ENCODE measurements at regions not wholly inside any gene's neighbourhood (a gene's known extent, or its start where the extent isn't known, plus 50 kb on each side); places are given as distances from the start of the nearest gene placed in this dataset.

DNA sequence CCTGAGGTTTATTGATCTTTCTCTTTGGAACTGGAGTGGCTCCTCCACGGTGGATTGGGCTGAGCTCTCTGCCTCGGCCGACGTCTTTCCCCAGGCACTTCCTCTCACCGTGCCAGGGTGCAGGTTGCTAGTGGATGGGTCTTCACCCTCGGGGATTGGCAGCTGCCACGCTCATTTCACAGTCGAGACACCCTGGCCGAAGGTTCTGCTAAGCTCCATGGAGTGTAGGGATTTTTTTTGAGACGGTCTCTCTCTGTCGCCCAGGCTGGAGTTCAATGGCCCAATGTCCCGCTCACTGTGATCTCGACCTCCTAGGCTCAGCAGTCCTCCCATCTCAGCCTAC is 280.8 kb downstream of the SEC14L1 start:
- Mint-ChIP-seq H3K9me3 (no peaks in the 10 kb centered on the region), H3K27me3 (no peaks in the 10 kb centered on the region), H3K4me3 (peak overlapping the region; percentile 81), H3K27ac (peak overlapping the region; percentile 93), H3K36me3 (no peaks in the 10 kb centered on the region), H3K4me1 (peaks cover 51% of the 10 kb centered on the region)

GRCh38 chr17:77422104-77422747 is 281.5 kb downstream of the SEC14L1 start:
- Mint-ChIP-seq H3K4me3 (peak overlapping the region; percentile 30), H3K27ac (no peak overlapping the region), H3K4me1 (peaks cover 57% of the 10 kb centered on the region), H3K27me3 (no peaks in the 10 kb centered on the region), H3K9me3 (no peaks in the 10 kb centered on the region), H3K36me3 (no peaks in the 10 kb centered on the region)

- no peaks in the 10 kb centered on the region for H3K9me3 Mint-ChIP-seq
- no peaks in the 10 kb centered on the region for H3K36me3 Mint-ChIP-seq
- peak overlapping the region; percentile 30 for H3K4me3 Mint-ChIP-seq
- H3K27ac Mint-ChIP-seq = peak overlapping the region; percentile 74
- H3K27me3 Mint-ChIP-seq = no peaks in the 10 kb centered on the region
- peaks cover 62% of the 10 kb centered on the region for H3K4me1 Mint-ChIP-seq
These were observed 282.0 kb downstream of the SEC14L1 start for GRCh38 chr17:77422748-77423113.

- Mint-ChIP-seq H3K9me3 (no peaks in the 10 kb centered on the region), H3K4me3 (no peak overlapping the region), H3K4me1 (peaks cover 73% of the 10 kb centered on the region), H3K36me3 (no peaks in the 10 kb centered on the region), H3K27ac (no peak overlapping the region), H3K27me3 (no peaks in the 10 kb centered on the region)
These were observed 283.1 kb downstream of the SEC14L1 start for GRCh38 chr17:77423589-77424451.

- no peaks in the 10 kb centered on the region for H3K36me3 Mint-ChIP-seq
- no peak overlapping the region for H3K27ac Mint-ChIP-seq
- no peak overlapping the region for H3K4me3 Mint-ChIP-seq
- no peaks in the 10 kb centered on the region for H3K27me3 Mint-ChIP-seq
- peaks cover 77% of the 10 kb centered on the region for H3K4me1 Mint-ChIP-seq
- H3K9me3 Mint-ChIP-seq = no peaks in the 10 kb centered on the region
These were observed 284.0 kb downstream of the SEC14L1 start for GRCh38 chr17:77424585-77425344.

- Mint-ChIP-seq H3K9me3 (no peaks in the 10 kb centered on the region), H3K4me1 (peaks cover 76% of the 10 kb centered on the region), H3K36me3 (no peaks in the 10 kb centered on the region), H3K27ac (no peak overlapping the region), H3K27me3 (no peaks in the 10 kb centered on the region), H3K4me3 (no peak overlapping the region)
These were observed 284.6 kb downstream of the SEC14L1 start for GRCh38 chr17:77425348-77425747.

GRCh38 chr17:77425791-77426641 is 285.2 kb downstream of the SEC14L1 start:
- H3K27me3 Mint-ChIP-seq = no peaks in the 10 kb centered on the region
- H3K4me3 Mint-ChIP-seq = no peak overlapping the region
- H3K9me3 Mint-ChIP-seq = no peaks in the 10 kb centered on the region
- no peak overlapping the region for H3K27ac Mint-ChIP-seq
- H3K36me3 Mint-ChIP-seq = no peaks in the 10 kb centered on the region
- H3K4me1 Mint-ChIP-seq = peaks cover 76% of the 10 kb centered on the region

DNA sequence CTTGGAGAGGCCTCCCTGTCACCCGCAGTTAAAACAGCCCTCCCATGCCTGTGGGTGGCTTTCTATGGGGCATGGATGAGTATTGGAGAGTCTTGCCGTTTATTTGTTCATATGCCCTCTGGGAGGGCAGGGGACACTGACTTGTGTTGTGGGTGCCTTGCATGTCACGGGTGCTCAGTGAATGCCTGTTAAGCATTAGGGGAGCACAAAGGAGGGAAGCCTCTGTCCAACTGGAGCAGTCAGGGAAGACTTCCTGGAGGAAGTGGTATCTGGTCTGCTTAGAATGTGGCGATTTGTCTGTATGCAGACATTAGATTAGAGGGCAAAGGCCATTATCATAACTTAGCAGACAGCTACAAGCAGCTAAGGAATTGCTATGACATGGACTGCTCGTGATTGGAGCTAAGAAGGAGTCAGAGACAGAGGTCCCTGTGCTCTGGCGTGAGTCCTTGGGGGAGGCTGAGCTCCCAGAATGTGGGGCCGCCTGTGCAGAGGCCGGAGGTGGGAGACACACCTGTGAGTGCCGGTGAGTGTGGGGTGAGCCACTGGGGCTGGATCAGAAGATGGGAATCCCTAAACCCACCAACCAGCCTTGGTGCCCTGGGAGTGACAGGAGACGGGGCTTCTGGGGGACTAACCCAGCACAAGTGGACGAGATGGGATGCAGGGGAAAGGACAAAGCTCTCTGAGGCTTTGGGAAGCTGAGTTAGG is 286.1 kb downstream of the SEC14L1 start:
- no peaks in the 10 kb centered on the region for H3K36me3 Mint-ChIP-seq
- no peak overlapping the region for H3K4me3 Mint-ChIP-seq
- no peaks in the 10 kb centered on the region for H3K9me3 Mint-ChIP-seq
- H3K27ac Mint-ChIP-seq = peak overlapping the region; percentile 86
- H3K27me3 Mint-ChIP-seq = no peaks in the 10 kb centered on the region
- peaks cover 76% of the 10 kb centered on the region for H3K4me1 Mint-ChIP-seq

- no peaks in the 10 kb centered on the region for H3K27me3 Mint-ChIP-seq
- no peaks in the 10 kb centered on the region for H3K9me3 Mint-ChIP-seq
- peaks cover 80% of the 10 kb centered on the region for H3K4me1 Mint-ChIP-seq
- peak overlapping the region; percentile 17 for H3K27ac Mint-ChIP-seq
- H3K36me3 Mint-ChIP-seq = no peaks in the 10 kb centered on the region
- no peak overlapping the region for H3K4me3 Mint-ChIP-seq
These were observed 286.7 kb downstream of the SEC14L1 start for GRCh38 chr17:77427391-77427991.

DNA sequence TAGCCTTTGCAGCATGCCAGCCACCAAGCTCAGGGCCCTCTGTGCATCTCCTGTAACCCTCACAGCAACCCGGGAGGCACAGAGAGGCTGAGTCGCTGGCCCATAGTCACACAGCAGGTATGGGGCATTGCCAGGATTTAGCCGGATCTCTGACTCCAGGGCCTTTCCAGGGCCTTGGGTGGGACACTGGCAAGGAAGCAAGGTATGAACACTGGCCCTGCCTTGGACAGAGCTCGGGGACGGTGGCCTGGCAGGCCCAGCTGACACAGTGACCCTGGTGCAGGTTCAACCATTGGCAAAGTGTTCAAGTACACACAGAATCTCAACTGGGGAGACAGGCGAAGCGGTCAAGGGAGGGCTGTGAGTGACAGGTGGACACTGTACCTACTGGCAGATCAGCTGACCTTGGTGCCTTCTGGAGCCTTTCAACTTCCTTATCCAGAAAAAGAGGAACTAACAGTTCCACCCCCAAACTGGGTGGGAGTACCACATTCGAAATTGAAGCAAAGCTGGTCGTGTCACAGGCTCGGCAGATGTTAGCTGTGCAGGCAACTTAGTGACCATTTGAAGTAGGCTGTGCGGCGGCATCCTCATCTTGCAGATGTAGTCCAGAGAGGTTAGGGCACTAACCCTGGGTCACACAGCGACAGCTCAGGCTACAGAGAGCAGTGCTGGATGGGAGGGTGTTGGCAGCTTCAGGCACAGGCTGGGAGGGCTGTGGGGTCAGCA is 287.4 kb downstream of the SEC14L1 start:
- H3K27me3 Mint-ChIP-seq = no peaks in the 10 kb centered on the region
- H3K27ac Mint-ChIP-seq = peak overlapping the region; percentile 80
- no peaks in the 10 kb centered on the region for H3K9me3 Mint-ChIP-seq
- H3K36me3 Mint-ChIP-seq = no peaks in the 10 kb centered on the region
- peaks cover 76% of the 10 kb centered on the region for H3K4me1 Mint-ChIP-seq
- H3K4me3 Mint-ChIP-seq = peak overlapping the region; percentile 33

DNA sequence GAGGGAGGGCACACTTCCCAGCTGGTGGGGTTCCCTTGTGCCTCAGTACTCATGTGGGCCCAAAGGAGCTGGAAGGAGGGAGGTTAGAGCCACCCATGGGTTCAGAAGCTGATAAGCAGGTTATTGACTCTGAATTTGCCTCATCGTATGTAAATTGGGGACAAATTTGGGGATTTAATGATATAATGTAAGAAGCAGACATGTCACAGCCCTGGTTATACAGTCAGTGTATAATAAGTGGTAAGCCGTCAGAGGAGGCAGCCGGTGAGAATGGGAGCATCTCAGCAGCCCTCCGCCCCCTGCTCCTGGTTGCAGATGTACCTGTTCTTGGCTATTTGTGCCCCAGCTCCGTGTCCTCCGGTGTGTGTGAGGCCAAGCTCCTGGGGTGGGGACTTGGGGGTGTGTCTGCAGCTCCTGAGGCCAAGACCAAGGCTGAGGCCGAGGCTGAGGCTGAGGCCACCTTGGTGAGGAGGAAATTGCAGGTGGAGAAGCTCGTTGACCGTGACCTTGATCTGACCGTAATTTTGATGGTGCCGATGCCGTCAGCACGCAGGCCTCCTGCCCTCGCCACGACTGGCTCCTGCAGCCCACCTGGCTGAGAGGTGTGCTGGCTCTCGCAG is 288.1 kb downstream of the SEC14L1 start:
- Mint-ChIP-seq H3K27me3 (no peaks in the 10 kb centered on the region), H3K27ac (peak overlapping the region; percentile 80), H3K4me3 (peak overlapping the region; percentile 33), H3K36me3 (no peaks in the 10 kb centered on the region), H3K4me1 (peaks cover 74% of the 10 kb centered on the region), H3K9me3 (no peaks in the 10 kb centered on the region)

DNA sequence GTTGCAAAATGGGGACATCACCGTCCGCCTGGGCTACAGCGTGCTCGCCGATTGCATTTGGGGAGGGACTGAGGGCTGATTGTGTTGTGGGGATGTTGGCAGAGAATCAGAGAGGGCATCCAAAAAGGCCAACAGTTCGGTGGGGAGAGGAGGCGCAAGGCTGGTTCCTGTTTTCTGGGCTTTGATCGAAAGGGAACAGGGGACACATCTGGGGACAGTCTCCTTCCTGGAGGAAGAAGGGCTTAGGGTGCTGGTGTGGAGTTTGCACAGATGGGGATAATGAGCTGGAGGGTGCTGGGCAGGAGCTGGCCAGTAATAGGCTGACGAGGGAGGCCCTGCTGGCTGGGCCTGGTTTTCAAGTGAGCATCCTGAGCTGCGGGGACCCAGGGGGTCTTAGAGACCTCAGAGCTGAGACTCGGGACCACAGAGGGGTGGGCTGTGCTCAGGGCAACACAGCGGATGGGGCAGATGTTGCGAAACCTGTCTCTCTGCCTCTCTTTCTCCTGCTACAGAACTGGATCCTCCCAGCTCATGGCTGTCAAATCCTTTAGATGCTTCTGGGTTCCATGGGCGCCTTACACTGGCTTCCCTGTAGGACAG is 288.7 kb downstream of the SEC14L1 start:
- peaks cover 77% of the 10 kb centered on the region for H3K4me1 Mint-ChIP-seq
- no peaks in the 10 kb centered on the region for H3K27me3 Mint-ChIP-seq
- H3K9me3 Mint-ChIP-seq = no peaks in the 10 kb centered on the region
- no peaks in the 10 kb centered on the region for H3K36me3 Mint-ChIP-seq
- H3K4me3 Mint-ChIP-seq = no peak overlapping the region
- H3K27ac Mint-ChIP-seq = peak overlapping the region; percentile 12

- Mint-ChIP-seq H3K36me3 (no peaks in the 10 kb centered on the region), H3K27me3 (no peaks in the 10 kb centered on the region), H3K4me3 (no peak overlapping the region), H3K27ac (peak overlapping the region; percentile 65), H3K9me3 (no peaks in the 10 kb centered on the region), H3K4me1 (peaks cover 84% of the 10 kb centered on the region)
These were observed 289.4 kb downstream of the SEC14L1 start for GRCh38 chr17:77429969-77430752.

Measured in activated naive CD4-positive, alpha-beta T cell treated with anti-CD3 and anti-CD28 coated beads, Interleukin-2, amount 50 U/mL, for 24 hours (primary cell).